Endothelial cell of umbilical vein (primary cell): ENCODE measurements at regions not wholly inside any gene's neighbourhood (a gene's known extent, or its start where the extent isn't known, plus 50 kb on each side); places are given as distances from the start of the nearest gene placed in this dataset.

Experiments used
- BruUV-seq: library from RNA; stranded (reverse); fragments of 400-500 nt; replicated peaks from 2 replicates; lab custom pipeline; 2021; lab: Mats Ljungman, UMichigan
- CTCF ChIA-PET: fragments of 300-600, 350-600 bp; sonication (Branson Sonifier 250); formaldehyde crosslinking; loops from one replicate; lab custom pipeline; 2021; ENCODE audit warnings: antibody characterized with exemption, inconsistent platforms; lab: Charles Lee
- POLR2A ChIA-PET: fragments of 300-600, 350-600 bp; sonication (Branson Sonifier 250); formaldehyde crosslinking; loops from one replicate; lab custom pipeline; 2021; ENCODE audit warnings: antibody characterized with exemption, inconsistent platforms; lab: Charles Lee
- DNase-seq: peaks from one replicate; pipeline ENCODE4 v3.0.0-alpha.2; 2011; ENCODE audit warnings: low read depth, low spot score
- FAIRE-seq: peaks from 2 replicates; lab custom pipeline; 2011; peaks lifted over from hg19 to GRCh38; lab: Jason Lieb, UNC
- H2AFZ ChIP-seq: 2 replicates; pipeline ENCODE4 v1.6.0; 2012; ENCODE audit warnings: low read depth, low read length, control low read depth, inconsistent platforms
- H3K27ac ChIP-seq: 2 replicates; pipeline ENCODE4 v1.5.1; 2011; ENCODE audit warnings: low read depth, mild to moderate bottlenecking, control low read depth, low read length, moderate library complexity; ENCODE audit not compliant: insufficient read depth
- H3K27me3 ChIP-seq, 2 experiments: 2 replicates each; pipeline versions ENCODE4 v1.6.0 to v1.6.1; 2011; ENCODE audit warnings: low read length in 2 of 2, mixed read lengths in 1 of 2; ENCODE audit not compliant: control insufficient read depth in 2 of 2, insufficient read depth in 2 of 2
- H3K36me3 ChIP-seq, 2 experiments: 2 replicates in 1 of 2; 3 replicates in 1 of 2; pipeline ENCODE4 v1.5.1; 2011; ENCODE audit warnings: low read length in 2 of 2, mild to moderate bottlenecking in 1 of 2, moderate library complexity in 1 of 2; ENCODE audit not compliant: control insufficient read depth in 2 of 2, insufficient read depth in 2 of 2; ENCODE audit errors: extremely low read depth in 1 of 2
- H3K4me1 ChIP-seq: 3 replicates; pipeline ENCODE4 v1.5.1; 2011; ENCODE audit warnings: mild to moderate bottlenecking, low read length; ENCODE audit not compliant: control insufficient read depth, insufficient read depth; ENCODE audit errors: extremely low read depth
- H3K4me2 ChIP-seq: 2 replicates; pipeline ENCODE4 v1.6.1; 2011; ENCODE audit warnings: low read length, control low read depth, mixed read lengths; ENCODE audit not compliant: insufficient read depth
- H3K4me3 ChIP-seq, 3 experiments: fragments of 200-600 bp in 1 of 3; sonication (generic), shearing (Covaris generic) in 1 of 3; replicated peaks in 1 of 3; 2 replicates each; pipeline ENCODE4 v1.5.1; 2011 to 2016; ENCODE audit warnings: control low read depth in 3 of 3, low read length in 3 of 3, mild to moderate bottlenecking in 2 of 3, inconsistent platforms in 1 of 3, low read depth in 1 of 3, moderate library complexity in 1 of 3; ENCODE audit not compliant: insufficient read depth in 1 of 3
- H3K79me2 ChIP-seq: 2 replicates; pipeline ENCODE4 v1.6.0; 2012; ENCODE audit warnings: low read length, inconsistent platforms; ENCODE audit not compliant: control insufficient read depth, insufficient read depth
- H3K9ac ChIP-seq: replicated peaks from 2 replicates; pipeline ENCODE3; 2011; ENCODE audit warnings: low read length, control low read depth; ENCODE audit not compliant: insufficient read depth; ENCODE audit errors: extremely low read depth
- H3K9me1 ChIP-seq: replicated peaks from 3 replicates; pipeline ENCODE4 v1.6.0; 2011; ENCODE audit warnings: mild to moderate bottlenecking, low read length; ENCODE audit not compliant: control insufficient read depth, insufficient read depth; ENCODE audit errors: extremely low read depth
- H3K9me3 ChIP-seq: replicated peaks from 2 replicates; pipeline ENCODE4 v1.5.1; 2012; ENCODE audit warnings: low read length, inconsistent platforms; ENCODE audit not compliant: control insufficient read depth, insufficient read depth
- H4K20me1 ChIP-seq: replicated peaks from 2 replicates; pipeline ENCODE3; 2011; ENCODE audit warnings: mild to moderate bottlenecking, low read length; ENCODE audit not compliant: control insufficient read depth, insufficient read depth; ENCODE audit errors: extremely low read depth
- CTCF ChIP-seq, 2 donors: IDR thresholded peaks; 1 replicate in 1 of 2; 2 replicates in 1 of 2; pipeline ENCODE4 v1.5.1; 2011; ENCODE audit warnings: low read length in 2 of 2, mild to moderate bottlenecking in 2 of 2, moderate library complexity in 2 of 2, control low read depth in 1 of 2, inconsistent platforms in 1 of 2, low read depth in 1 of 2; ENCODE audit not compliant: insufficient read depth in 1 of 2; ENCODE audit errors: extremely low read depth in 1 of 2
- EZH2 ChIP-seq: IDR thresholded peaks from 2 replicates; pipeline ENCODE4 v1.6.1; 2012; ENCODE audit warnings: borderline replicate concordance, low read depth, mild to moderate bottlenecking, moderate library complexity, low read length, inconsistent platforms; ENCODE audit not compliant: severe bottlenecking
- FOS ChIP-seq: IDR thresholded peaks from 2 replicates; pipeline ENCODE4 v1.6.1; 2011; ENCODE audit warnings: mild to moderate bottlenecking, low read length, moderate library complexity, borderline replicate concordance; ENCODE audit not compliant: insufficient read depth
- GATA2 ChIP-seq: IDR thresholded peaks from 2 replicates; pipeline ENCODE4 v1.7.0; 2011; ENCODE audit warnings: low read depth, mild to moderate bottlenecking, moderate library complexity, mixed read lengths, low read length; ENCODE audit not compliant: insufficient read length, insufficient read depth
- JUN ChIP-seq: IDR thresholded peaks from 2 replicates; pipeline ENCODE4 v1.6.1; 2011; ENCODE audit warnings: borderline replicate concordance, low read depth; ENCODE audit not compliant: insufficient read length, insufficient read depth
- MYC ChIP-seq: IDR thresholded peaks from one replicate; pipeline ENCODE4 v1.6.1; 2011; ENCODE audit warnings: mild to moderate bottlenecking, low read depth, low read length
- POLR2A ChIP-seq: IDR thresholded peaks from 2 replicates; pipeline ENCODE4 v1.6.1; 2012; ENCODE audit warnings: low read depth, mild to moderate bottlenecking, control low read depth, low read length
- POLR2AphosphoS5 ChIP-seq: IDR thresholded peaks from 2 replicates; pipeline ENCODE4 v1.6.1; 2012; ENCODE audit warnings: low read depth, mild to moderate bottlenecking, control low read depth, low read length, moderate library complexity; ENCODE audit not compliant: insufficient read depth
- dilution Hi-C: fragments of 300-500 bp; cut with MboI; formaldehyde crosslinking; loops from one replicate; pipeline ENCODE4 v1.15.0; 2019; ENCODE audit warnings: low sequenced_read_pairs; ENCODE audit not compliant: extremely low pct_ligation_motif_present
- intact Hi-C: fragments of 100-400 bp; cut with micrococcal nuclease; formaldehyde crosslinking; loops from one replicate; pipeline ENCODE4 v1.10.0; 2022
- TF ChIP-seq, protein P1 (sequence below): IDR thresholded peaks from 2 replicates; pipeline ENCODE4 v1.6.1; 2011; ENCODE audit not compliant: insufficient read depth, insufficient read length

DNA sequence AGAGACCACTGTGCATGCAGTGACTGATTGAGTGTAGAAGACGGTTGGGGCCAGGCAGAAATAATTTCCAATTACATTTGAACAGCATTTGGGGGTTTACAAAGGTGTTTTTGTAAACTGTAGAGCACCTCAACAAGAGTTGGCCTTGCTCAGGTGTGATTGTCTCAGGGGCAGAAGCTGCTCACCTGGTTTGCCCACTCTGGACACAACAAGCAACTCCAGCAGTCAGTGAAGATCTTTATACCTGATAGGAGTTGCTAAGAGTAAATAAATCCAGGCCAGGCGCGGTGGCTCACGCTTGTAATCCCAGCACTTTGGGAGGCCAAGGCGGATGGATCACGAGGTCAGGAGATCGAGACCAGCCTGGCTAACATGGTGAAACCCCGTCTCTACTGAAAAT lies 221.3 kb downstream of the RAB28 start:
- no peak overlapping the region for H3K27ac ChIP-seq
- no peaks in the 10 kb centered on the region for H3K4me1 ChIP-seq
- H3K4me3 ChIP-seq = no peak overlapping the region
- no peak for TF ChIP-seq JUN
- TF ChIP-seq FOS = no peak
- TF ChIP-seq POLR2A = no peak
- TF ChIP-seq CTCF (IDR thresholded peaks at IDR 0.05; ENCODE audit: extremely low read depth in 1 of 2, insufficient read depth in 1 of 2, low read depth in 1 of 2, low read length in 2 of 2) = no peak
- no peak for TF ChIP-seq POLR2AphosphoS5
- no peak for TF ChIP-seq GATA2
- TF ChIP-seq, protein P1, sequence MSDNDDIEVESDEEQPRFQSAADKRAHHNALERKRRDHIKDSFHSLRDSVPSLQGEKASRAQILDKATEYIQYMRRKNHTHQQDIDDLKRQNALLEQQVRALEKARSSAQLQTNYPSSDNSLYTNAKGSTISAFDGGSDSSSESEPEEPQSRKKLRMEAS = no peak
- TF ChIP-seq MYC = no peak
- TF ChIP-seq EZH2 = no peak
- H3K9ac ChIP-seq = no peak overlapping the region
- H3K27me3 ChIP-seq = no peaks in the 10 kb centered on the region
- POLR2A ChIA-PET = no interaction called here
- no peaks in the 10 kb centered on the region for H3K9me1 ChIP-seq
- FAIRE-seq (no peak), DNase-seq (no peak)
- no peaks in the 10 kb centered on the region for H3K9me3 ChIP-seq
- intact Hi-C loops = no loop called here
- CTCF ChIA-PET = no interaction called here
- BruUV-seq = no TSS peak
- dilution Hi-C loops = no loop called here
- H3K36me3 ChIP-seq = no peaks in the 10 kb centered on the region
- H2AFZ ChIP-seq = no peak overlapping the region
- H3K79me2 ChIP-seq = no peaks in the 10 kb centered on the region
- no peaks in the 10 kb centered on the region for H4K20me1 ChIP-seq
- H3K4me2 ChIP-seq = no peak overlapping the region
